Effector memory CD4-positive, alpha-beta T cell (primary cell): ENCODE measurements at regions not wholly inside any gene's neighbourhood (a gene's known extent, or its start where the extent isn't known, plus 50 kb on each side); places are given as distances from the start of the nearest gene placed in this dataset.

ENCODE experiments used
- DNase-seq, 3 donors: peaks; one replicate each; pipeline ENCODE4 v3.0.0-alpha.2; 2020
- H3K27ac ChIP-seq: 2 replicates; pipeline ENCODE4 v1.7.0; 2013; ENCODE audit warnings: mild to moderate bottlenecking, low read length, moderate library complexity; ENCODE audit not compliant: insufficient read depth, poor library complexity, severe bottlenecking
- H3K27me3 ChIP-seq: replicated peaks from 2 replicates; pipeline ENCODE4 v1.7.0; 2013; ENCODE audit warnings: mild to moderate bottlenecking, low read length; ENCODE audit not compliant: insufficient read depth, control insufficient read depth, poor library complexity, severe bottlenecking
- H3K36me3 ChIP-seq: 2 replicates; pipeline ENCODE4 v1.7.0; 2013; ENCODE audit warnings: mild to moderate bottlenecking, low read length, moderate library complexity; ENCODE audit not compliant: control insufficient read depth, insufficient read depth
- H3K4me1 ChIP-seq: 2 replicates; pipeline ENCODE4 v1.7.0; 2013; ENCODE audit warnings: low read length, mild to moderate bottlenecking; ENCODE audit not compliant: control insufficient read depth, insufficient read depth, poor library complexity, severe bottlenecking
- H3K4me3 ChIP-seq: 2 replicates; pipeline ENCODE4 v1.7.0; 2013; ENCODE audit warnings: low read length, low read depth, mild to moderate bottlenecking; ENCODE audit not compliant: insufficient read depth, poor library complexity, severe bottlenecking
- H3K9me3 ChIP-seq: 2 replicates; pipeline ENCODE4 v1.7.0; 2013; ENCODE audit warnings: mild to moderate bottlenecking, low read length, moderate library complexity; ENCODE audit not compliant: control insufficient read depth

GRCh38 chr2:236956641-236957040, 129.0 kb upstream of the COPS8 start:
- Histone ChIP-seq H3K36me3 (no peaks in the 10 kb centered on the region), H3K27ac (no peak overlapping the region), H3K27me3 (peaks cover 3% of the 10 kb centered on the region), H3K9me3 (no peaks in the 10 kb centered on the region), H3K4me1 (no peaks in the 10 kb centered on the region), H3K4me3 (no peak overlapping the region)
- no peak for DNase-seq

GRCh38 chr2:236959036-236959435, 126.7 kb upstream of the COPS8 start:
- Histone ChIP-seq H3K27ac (no peak overlapping the region), H3K9me3 (no peaks in the 10 kb centered on the region), H3K36me3 (no peaks in the 10 kb centered on the region), H3K4me1 (no peaks in the 10 kb centered on the region), H3K27me3 (peaks cover 3% of the 10 kb centered on the region), H3K4me3 (no peak overlapping the region)
- no peak for DNase-seq

GRCh38 chr2:236959876-236960275, 125.8 kb upstream of the COPS8 start:
- H3K4me1 ChIP-seq = no peaks in the 10 kb centered on the region
- no peaks in the 10 kb centered on the region for H3K9me3 ChIP-seq
- H3K27ac ChIP-seq = no peak overlapping the region
- H3K27me3 ChIP-seq = peaks cover 3% of the 10 kb centered on the region
- H3K36me3 ChIP-seq = no peaks in the 10 kb centered on the region
- H3K4me3 ChIP-seq = no peak overlapping the region
- no peak for DNase-seq

GRCh38 chr2:236960531-236960930, 125.2 kb upstream of the COPS8 start:
- no peak for DNase-seq
- Histone ChIP-seq H3K27me3 (peaks cover 3% of the 10 kb centered on the region), H3K27ac (no peak overlapping the region), H3K9me3 (no peaks in the 10 kb centered on the region), H3K4me3 (no peak overlapping the region), H3K4me1 (no peaks in the 10 kb centered on the region), H3K36me3 (no peaks in the 10 kb centered on the region)

- Histone ChIP-seq H3K4me3 (no peak overlapping the region), H3K4me1 (peaks cover 8% of the 10 kb centered on the region), H3K27me3 (no peaks in the 10 kb centered on the region), H3K36me3 (no peaks in the 10 kb centered on the region), H3K9me3 (no peaks in the 10 kb centered on the region), H3K27ac (no peak overlapping the region)
- no peak for DNase-seq
Observed at GRCh38 chr2:236962816-236963215, 122.9 kb upstream of the COPS8 start.

- no peaks in the 10 kb centered on the region for H3K27me3 ChIP-seq
- H3K4me3 ChIP-seq = no peak overlapping the region
- H3K27ac ChIP-seq = no peak overlapping the region
- H3K36me3 ChIP-seq = no peaks in the 10 kb centered on the region
- no peak for DNase-seq
- H3K4me1 ChIP-seq = peaks cover 15% of the 10 kb centered on the region
- no peaks in the 10 kb centered on the region for H3K9me3 ChIP-seq
Observed at GRCh38 chr2:236963631-236964182, 122.0 kb upstream of the COPS8 start.

- peaks cover 20% of the 10 kb centered on the region for H3K4me1 ChIP-seq
- no peaks in the 10 kb centered on the region for H3K27me3 ChIP-seq
- no peaks in the 10 kb centered on the region for H3K9me3 ChIP-seq
- no peaks in the 10 kb centered on the region for H3K36me3 ChIP-seq
- no peak overlapping the region for H3K4me3 ChIP-seq
- DNase-seq = no peak
- H3K27ac ChIP-seq = no peak overlapping the region
Observed at GRCh38 chr2:236964291-236964690, 121.4 kb upstream of the COPS8 start.

GRCh38 chr2:236965021-236965840, 120.5 kb upstream of the COPS8 start:
- no peak for DNase-seq
- H3K27ac ChIP-seq = no peak overlapping the region
- no peaks in the 10 kb centered on the region for H3K9me3 ChIP-seq
- no peak overlapping the region for H3K4me3 ChIP-seq
- H3K4me1 ChIP-seq = peaks cover 29% of the 10 kb centered on the region
- H3K27me3 ChIP-seq = no peaks in the 10 kb centered on the region
- no peaks in the 10 kb centered on the region for H3K36me3 ChIP-seq

- no peaks in the 10 kb centered on the region for H3K27me3 ChIP-seq
- DNase-seq = no peak
- H3K36me3 ChIP-seq = no peaks in the 10 kb centered on the region
- H3K4me1 ChIP-seq = peaks cover 35% of the 10 kb centered on the region
- H3K9me3 ChIP-seq = no peaks in the 10 kb centered on the region
- no peak overlapping the region for H3K27ac ChIP-seq
- no peak overlapping the region for H3K4me3 ChIP-seq
Observed at GRCh38 chr2:236965841-236966096, 119.9 kb upstream of the COPS8 start.

- Histone ChIP-seq H3K27me3 (no peaks in the 10 kb centered on the region), H3K36me3 (no peaks in the 10 kb centered on the region), H3K9me3 (no peaks in the 10 kb centered on the region), H3K4me3 (no peak overlapping the region), H3K27ac (peak overlapping the region; percentile 46), H3K4me1 (peaks cover 36% of the 10 kb centered on the region)
- DNase-seq = no peak
Observed at GRCh38 chr2:236967499-236967783, 118.2 kb upstream of the COPS8 start.
